SK-N-SH (cell line): ENCODE measurements at regions not wholly inside any gene's neighbourhood (a gene's known extent, or its start where the extent isn't known, plus 50 kb on each side); places are given as distances from the start of the nearest gene placed in this dataset.
"Not testable (repeated sequence)": the region's sequence is repeated elsewhere in the genome, so short reads cannot be mapped to it uniquely, and the experiment has no call there.

ENCODE experiments used
- CTCF ChIA-PET: fragments of 300-600, 350-600 bp; formaldehyde crosslinking; extraction: SDS; loops from one replicate; lab custom pipeline; 2021; lab: Yijun Ruan, JAX
- POLR2A ChIA-PET: fragments of 350-600 bp; sonication (Branson Sonifier 250); formaldehyde crosslinking; extraction: SDS; loops from one replicate; lab custom pipeline; 2020; ENCODE audit warnings: antibody characterized with exemption, inconsistent platforms; lab: Yijun Ruan, JAX
- DNase-seq: peaks from one replicate; pipeline ENCODE4 v3.0.0; 2012
- H2AFZ ChIP-seq: fragments of 200-600 bp; sonication (generic); 2 replicates; pipeline ENCODE4 v1.8.1; 2016; ENCODE audit warnings: antibody characterized with exemption, mild to moderate bottlenecking, low read depth
- H3F3A ChIP-seq: fragments of 200-600 bp; sonication (generic); replicated peaks from 2 replicates; pipeline ENCODE3; 2016; ENCODE audit warnings: antibody characterized with exemption, mild to moderate bottlenecking; ENCODE audit not compliant: insufficient read depth
- H3K27ac ChIP-seq, 2 experiments: fragments of 200-500 bp in 1 of 2; fragments of 200-600 bp in 1 of 2; sonication (Bioruptor generic) in 1 of 2; sonication (generic), shearing (Covaris generic) in 1 of 2; 2 replicates each; pipeline versions ENCODE4 v1.5.1 to v1.6.1; 2014 to 2016; ENCODE audit warnings: low read depth in 2 of 2, inconsistent platforms in 1 of 2, low read length in 1 of 2, mild to moderate bottlenecking in 1 of 2, mixed read lengths in 1 of 2
- H3K27me3 ChIP-seq: fragments of 200-600 bp; sonication (generic), shearing (Covaris generic); 2 replicates; pipeline ENCODE4 v1.6.1; 2016; ENCODE audit warnings: mixed run types; ENCODE audit not compliant: insufficient read depth
- H3K36me3 ChIP-seq, 2 experiments: fragments of 200-500 bp in 1 of 2; fragments of 200-600 bp in 1 of 2; sonication (Bioruptor generic) in 1 of 2; sonication (generic) in 1 of 2; replicated peaks in 1 of 2; 2 replicates each; pipeline versions ENCODE3 to v1.5.1; 2014 to 2016; ENCODE audit warnings: low read length in 1 of 2, mild to moderate bottlenecking in 1 of 2; ENCODE audit not compliant: insufficient read depth in 2 of 2, control insufficient read depth in 1 of 2
- H3K4me1 ChIP-seq, 2 experiments: fragments of 200-500 bp in 1 of 2; fragments of 200-600 bp in 1 of 2; sonication (Bioruptor generic) in 1 of 2; sonication (generic), shearing (Covaris generic) in 1 of 2; 2 replicates each; pipeline versions ENCODE4 v1.5.1 to v1.6.1; 2014 to 2016; ENCODE audit warnings: low read depth in 1 of 2, low read length in 1 of 2, mixed run types in 1 of 2; ENCODE audit not compliant: insufficient read depth in 2 of 2, control insufficient read depth in 1 of 2
- H3K4me2 ChIP-seq: fragments of 200-600 bp; sonication (generic), shearing (Covaris generic); 2 replicates; pipeline ENCODE4 v1.6.1; 2017; ENCODE audit warnings: mixed run types
- H3K4me3 ChIP-seq, 2 experiments: fragments of 200-500 bp in 1 of 2; fragments of 200-600 bp in 1 of 2; sonication (Bioruptor generic) in 1 of 2; sonication (generic), shearing (Covaris generic) in 1 of 2; 2 replicates each; pipeline versions ENCODE4 v1.5.1 to v1.8.1; 2014 to 2016; ENCODE audit warnings: low read depth in 2 of 2, inconsistent platforms in 1 of 2, low read length in 1 of 2, mild to moderate bottlenecking in 1 of 2, mixed read lengths in 1 of 2, moderate library complexity in 1 of 2
- H3K79me2 ChIP-seq: fragments of 200-600 bp; sonication (generic); 2 replicates; pipeline ENCODE4 v1.8.1; 2017; ENCODE audit warnings: mild to moderate bottlenecking; ENCODE audit not compliant: insufficient read depth
- H3K9ac ChIP-seq: fragments of 200-600 bp; sonication (generic); 2 replicates; pipeline ENCODE4 v1.6.1; 2017; ENCODE audit warnings: mixed run types
- H3K9me2 ChIP-seq: fragments of 200-600 bp; sonication (generic); 2 replicates; pipeline ENCODE4 v1.6.1; 2017; ENCODE audit warnings: mixed run types
- H3K9me3 ChIP-seq: fragments of 200-600 bp; sonication (generic); 2 replicates; pipeline ENCODE4 v1.6.1; 2017; ENCODE audit warnings: mixed run types, mild to moderate bottlenecking, moderate library complexity
- H4K20me1 ChIP-seq: fragments of 200-600 bp; sonication (generic); 2 replicates; pipeline ENCODE4 v1.6.1; 2017; ENCODE audit warnings: mild to moderate bottlenecking, mixed run types; ENCODE audit not compliant: insufficient read depth
- FOSL2 ChIP-seq: IDR thresholded peaks from 2 replicates; pipeline ENCODE4 v1.4.0; 2012; ENCODE audit warnings: low read depth, mild to moderate bottlenecking, moderate library complexity, borderline replicate concordance
- FOXJ3 ChIP-seq: sonication (generic); formaldehyde crosslinking; IDR thresholded peaks from 2 replicates; pipeline ENCODE4 v1.5.1; 2020; ENCODE audit warnings: mild to moderate bottlenecking, missing genetic modification reagents
- GABPA ChIP-seq: IDR thresholded peaks from 2 replicates; pipeline ENCODE4 v1.4.0; 2012; ENCODE audit warnings: low read depth, mild to moderate bottlenecking
- RXRA ChIP-seq: IDR thresholded peaks from 2 replicates; pipeline ENCODE4 v1.4.0; 2012; ENCODE audit warnings: low read depth, mild to moderate bottlenecking, borderline replicate concordance
- SMC3 ChIP-seq: IDR thresholded peaks from 2 replicates; pipeline ENCODE4 v1.6.1; 2012; ENCODE audit warnings: low read depth, low read length, improper control_type of control experiment
- TCF12 ChIP-seq: IDR thresholded peaks from 2 replicates; pipeline ENCODE4 v1.4.0; 2012
- YY1 ChIP-seq: IDR thresholded peaks from 2 replicates; pipeline ENCODE4 v1.4.0; 2012; ENCODE audit warnings: low read depth, mild to moderate bottlenecking
- WGBS: methylation state at CpG from one replicate; pipeline ENCODE4 v1.1.6; 2017; ENCODE audit warnings: low lambda C conversion rate; 5-methylcytosine and 5-hydroxymethylcytosine counted together
- TF ChIP-seq, protein P1 (sequence below): fragments of 200-600 bp; sonication (generic); IDR thresholded peaks from 2 replicates; pipeline ENCODE4 v1.6.1; 2017; ENCODE audit warnings: antibody characterized with exemption, mild to moderate bottlenecking, moderate library complexity
- TF ChIP-seq, protein P2 (sequence below): IDR thresholded peaks from 2 replicates; pipeline ENCODE4 v1.4.0; 2012; ENCODE audit warnings: low read depth

DNA sequence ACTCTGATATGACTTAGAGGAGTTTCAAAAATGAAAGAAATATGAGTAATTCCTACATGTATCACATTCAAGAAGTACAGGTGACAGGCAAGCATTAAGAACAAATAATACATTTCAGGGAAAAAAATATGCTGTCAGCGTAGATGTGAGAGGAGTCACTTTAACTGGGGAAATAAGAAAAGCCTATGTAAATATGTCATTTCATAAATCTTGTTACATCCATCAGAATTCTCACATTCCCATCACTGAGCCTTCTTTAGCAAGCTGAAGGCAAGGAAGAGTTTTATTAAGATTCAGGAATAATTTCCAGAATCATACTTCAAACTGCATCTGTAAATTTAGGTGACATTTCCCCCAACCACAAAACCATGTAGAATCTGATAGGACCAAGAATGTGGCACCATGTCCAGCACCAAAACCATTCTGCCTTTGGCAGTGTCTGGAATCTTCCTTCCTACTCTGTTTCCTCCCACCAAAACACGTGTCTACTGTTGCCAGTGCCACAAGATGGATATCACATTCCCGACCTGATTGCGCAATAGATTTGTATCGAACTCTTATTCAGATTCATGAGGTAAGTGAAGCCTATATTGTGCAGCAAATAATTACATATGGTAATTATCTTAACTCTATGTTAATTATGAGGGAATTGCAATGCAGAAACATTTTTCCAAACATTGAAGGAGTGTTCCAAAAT, 690.9 kb downstream of the ISL1 start:
- DNase-seq = no peak
- no peak for TF ChIP-seq TCF12
- TF ChIP-seq, protein P1, sequence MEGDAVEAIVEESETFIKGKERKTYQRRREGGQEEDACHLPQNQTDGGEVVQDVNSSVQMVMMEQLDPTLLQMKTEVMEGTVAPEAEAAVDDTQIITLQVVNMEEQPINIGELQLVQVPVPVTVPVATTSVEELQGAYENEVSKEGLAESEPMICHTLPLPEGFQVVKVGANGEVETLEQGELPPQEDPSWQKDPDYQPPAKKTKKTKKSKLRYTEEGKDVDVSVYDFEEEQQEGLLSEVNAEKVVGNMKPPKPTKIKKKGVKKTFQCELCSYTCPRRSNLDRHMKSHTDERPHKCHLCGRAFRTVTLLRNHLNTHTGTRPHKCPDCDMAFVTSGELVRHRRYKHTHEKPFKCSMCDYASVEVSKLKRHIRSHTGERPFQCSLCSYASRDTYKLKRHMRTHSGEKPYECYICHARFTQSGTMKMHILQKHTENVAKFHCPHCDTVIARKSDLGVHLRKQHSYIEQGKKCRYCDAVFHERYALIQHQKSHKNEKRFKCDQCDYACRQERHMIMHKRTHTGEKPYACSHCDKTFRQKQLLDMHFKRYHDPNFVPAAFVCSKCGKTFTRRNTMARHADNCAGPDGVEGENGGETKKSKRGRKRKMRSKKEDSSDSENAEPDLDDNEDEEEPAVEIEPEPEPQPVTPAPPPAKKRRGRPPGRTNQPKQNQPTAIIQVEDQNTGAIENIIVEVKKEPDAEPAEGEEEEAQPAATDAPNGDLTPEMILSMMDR = no peak
- no peak for TF ChIP-seq YY1
- TF ChIP-seq SMC3 = no peak
- TF ChIP-seq FOSL2 = no peak
- no peak for TF ChIP-seq RXRA
- no peak for TF ChIP-seq FOXJ3 (CRISPR knock-in tag)
- Histone ChIP-seq H2AFZ (no peak overlapping the region), H3K9me2 (no peaks in the 10 kb centered on the region), H3F3A (no peaks in the 10 kb centered on the region), H3K36me3 (no peaks in the 10 kb centered on the region), H3K79me2 (no peaks in the 10 kb centered on the region), H3K27me3 (no peaks in the 10 kb centered on the region), H3K9ac (no peak overlapping the region), H3K4me1 (no peaks in the 10 kb centered on the region), H3K4me2 (no peak overlapping the region), H3K27ac (no peak overlapping the region), H3K4me3 (no peak overlapping the region), H3K9me3 (no peaks in the 10 kb centered on the region), H4K20me1 (no peaks in the 10 kb centered on the region)
- ChIA-PET CTCF (no interaction called here), POLR2A (no interaction called here)
- 57% methylated on average over 5 of the region's 5 CpGs for WGBS

DNA sequence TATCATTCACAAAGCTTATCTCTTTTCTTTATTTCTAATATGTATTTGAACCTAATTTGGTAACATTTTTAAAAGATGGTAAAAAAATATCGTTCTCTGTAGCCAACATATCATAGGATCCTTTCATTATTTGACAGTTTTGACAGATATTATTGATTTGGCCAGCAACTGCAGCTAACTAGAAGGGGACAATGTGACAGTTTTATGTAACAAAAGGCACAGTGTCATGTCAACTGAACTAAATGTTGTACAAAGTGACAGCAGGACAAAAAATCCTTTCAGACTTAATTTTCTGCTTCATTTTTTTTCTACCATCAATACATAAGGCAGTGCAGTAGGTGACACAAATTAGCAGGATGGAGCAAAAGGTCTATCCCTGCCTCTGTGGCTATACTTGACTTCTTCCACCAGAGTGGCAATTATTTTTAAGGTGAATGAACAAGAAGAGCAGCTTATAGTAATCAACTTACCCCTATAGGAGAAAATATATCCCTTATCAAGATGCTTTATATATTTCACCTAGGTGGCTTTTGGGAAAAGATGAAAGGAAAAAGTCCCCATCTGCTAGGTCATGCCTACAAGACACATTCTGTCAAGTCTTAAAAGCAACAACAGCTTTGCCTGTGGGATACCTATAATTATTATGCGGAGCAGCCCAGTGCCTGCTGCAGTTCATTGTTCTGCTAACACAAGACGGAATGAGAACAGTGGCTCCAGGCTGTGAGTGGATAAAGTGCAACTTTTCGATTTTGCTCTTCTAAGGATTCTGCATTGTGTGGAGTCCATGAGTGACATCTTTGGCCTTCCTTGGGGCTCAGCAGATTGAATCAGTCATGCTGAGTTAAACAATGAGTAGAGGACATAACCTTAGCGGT, 694.9 kb downstream of the ISL1 start:
- no peaks in the 10 kb centered on the region for H4K20me1 ChIP-seq
- H3K9me2 ChIP-seq = no peaks in the 10 kb centered on the region
- POLR2A ChIA-PET = no interaction called here
- H3K4me2 ChIP-seq = no peak overlapping the region
- H3K9me3 ChIP-seq = no peaks in the 10 kb centered on the region
- no peaks in the 10 kb centered on the region for H3F3A ChIP-seq
- H3K9ac ChIP-seq = no peak overlapping the region
- DNase-seq = no peak
- WGBS = 39% methylated on average over 5 of the region's 5 CpGs
- no peaks in the 10 kb centered on the region for H3K79me2 ChIP-seq
- H3K27me3 ChIP-seq = no peaks in the 10 kb centered on the region
- H3K4me3 ChIP-seq = no peak overlapping the region
- H2AFZ ChIP-seq = no peak overlapping the region
- CTCF ChIA-PET = interaction anchor here (1.4 kb wide), 1 partner anchor 15 kb away, joined by 3 read pairs; no protein-coding TSS in a partner anchor
- no peaks in the 10 kb centered on the region for H3K4me1 ChIP-seq
- H3K27ac ChIP-seq = no peak overlapping the region
- no peaks in the 10 kb centered on the region for H3K36me3 ChIP-seq
- TF ChIP-seq, protein P2, sequence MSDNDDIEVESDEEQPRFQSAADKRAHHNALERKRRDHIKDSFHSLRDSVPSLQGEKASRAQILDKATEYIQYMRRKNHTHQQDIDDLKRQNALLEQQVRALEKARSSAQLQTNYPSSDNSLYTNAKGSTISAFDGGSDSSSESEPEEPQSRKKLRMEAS = no peak
- TF ChIP-seq GABPA = no peak

DNA sequence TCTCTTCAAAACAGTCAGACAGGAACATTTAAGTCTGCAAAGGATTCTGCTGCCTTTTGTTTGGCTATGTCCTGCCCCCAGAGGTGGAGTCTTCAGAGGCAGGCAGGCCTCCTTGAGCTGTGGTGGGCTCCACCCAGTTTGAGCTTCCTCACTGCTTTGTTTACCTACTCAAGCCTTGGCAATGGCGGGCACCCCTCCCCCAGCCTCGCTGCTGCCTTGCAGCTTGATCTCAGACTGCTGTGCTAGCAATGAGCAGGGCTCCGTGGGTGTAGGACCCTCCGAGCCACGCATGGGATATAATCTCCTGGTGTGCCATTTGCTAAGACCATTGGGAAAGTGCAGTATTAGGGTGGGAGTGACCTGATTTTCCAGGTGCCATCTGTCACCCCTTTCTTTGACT, 685.4 kb upstream of the ITGA1 start:
- H3K79me2 ChIP-seq, POLR2A ChIA-PET, DNase-seq, H3K27me3 ChIP-seq, H3K9me2 ChIP-seq, H3K36me3 ChIP-seq, H3K9ac ChIP-seq, H3K4me3 ChIP-seq, H3F3A ChIP-seq, H3K9me3 ChIP-seq, H2AFZ ChIP-seq, H3K27ac ChIP-seq, CTCF ChIA-PET, H3K4me2 ChIP-seq, H3K4me1 ChIP-seq, H4K20me1 ChIP-seq: not testable (repeated sequence)
- WGBS = 40% methylated on average over 5 of the region's 5 CpGs
